ENCODE measurements at regions not wholly inside any gene's neighbourhood (a gene's known extent, or its start where the extent isn't known, plus 50 kb on each side); places are given as distances from the start of the nearest gene placed in this dataset.

GRCh38 chr6:44737829-44738528, 350.5 kb downstream of the CDC5L start:
- no peaks in the 10 kb centered on the region for H3K9me3 ChIP-seq
- TF ChIP-seq POLR2A (IDR thresholded peaks at IDR 0.05) (no peak), CTCF (IDR thresholded peaks at IDR 0.05) (no peak), POLR2AphosphoS5 (IDR thresholded peaks at IDR 0.05; ENCODE audit: insufficient read depth in 1 of 2, low read depth in 1 of 2) (no peak)
- no peak overlapping the region for H3K4me3 ChIP-seq
- intact Hi-C loops (cut with DNase I) = no loop called here
- H3K36me3 ChIP-seq = no peaks in the 10 kb centered on the region
- no peak overlapping the region for H3K27ac ChIP-seq
- no peak for DNase-seq (ENCODE audit: extremely low spot score in 2 of 2)
- H3K4me1 ChIP-seq = no peaks in the 10 kb centered on the region
- H3K27me3 ChIP-seq = no peaks in the 10 kb centered on the region

- Histone ChIP-seq H3K9me3 (no peaks in the 10 kb centered on the region), H3K4me3 (no peak overlapping the region), H3K4me1 (no peaks in the 10 kb centered on the region), H3K27ac (no peak overlapping the region), H3K27me3 (no peaks in the 10 kb centered on the region), H3K36me3 (no peaks in the 10 kb centered on the region)
- DNase-seq (ENCODE audit: extremely low spot score in 2 of 2) = no peak
- intact Hi-C loops (cut with DNase I) = no loop called here
- TF ChIP-seq CTCF (IDR thresholded peaks at IDR 0.05) (no peak), POLR2A (IDR thresholded peaks at IDR 0.05) (no peak), POLR2AphosphoS5 (IDR thresholded peaks at IDR 0.05; ENCODE audit: insufficient read depth in 1 of 2, low read depth in 1 of 2) (no peak)
Measured at GRCh38 chr6:44738601-44739146, 351.2 kb downstream of the CDC5L start.

GRCh38 chr6:44739181-44739580, 351.7 kb downstream of the CDC5L start:
- H3K4me3 ChIP-seq = no peak overlapping the region
- no peaks in the 10 kb centered on the region for H3K4me1 ChIP-seq
- TF ChIP-seq POLR2A (IDR thresholded peaks at IDR 0.05) (no peak), POLR2AphosphoS5 (IDR thresholded peaks at IDR 0.05; ENCODE audit: insufficient read depth in 1 of 2, low read depth in 1 of 2) (no peak), CTCF (IDR thresholded peaks at IDR 0.05) (no peak)
- no peak for DNase-seq (ENCODE audit: extremely low spot score in 2 of 2)
- no peaks in the 10 kb centered on the region for H3K9me3 ChIP-seq
- H3K27me3 ChIP-seq = no peaks in the 10 kb centered on the region
- H3K36me3 ChIP-seq = no peaks in the 10 kb centered on the region
- H3K27ac ChIP-seq = no peak overlapping the region
- intact Hi-C loops (cut with DNase I) = no loop called here

- Histone ChIP-seq H3K4me3 (no peak overlapping the region), H3K27ac (no peak overlapping the region), H3K36me3 (no peaks in the 10 kb centered on the region), H3K4me1 (no peaks in the 10 kb centered on the region), H3K27me3 (no peaks in the 10 kb centered on the region), H3K9me3 (no peaks in the 10 kb centered on the region)
- intact Hi-C loops (cut with DNase I) = no loop called here
- no peak for DNase-seq (ENCODE audit: extremely low spot score in 2 of 2)
- no peak for TF ChIP-seq POLR2AphosphoS5 (IDR thresholded peaks at IDR 0.05; ENCODE audit: insufficient read depth in 1 of 2, low read depth in 1 of 2)
- no peak for TF ChIP-seq CTCF (IDR thresholded peaks at IDR 0.05)
- no peak for TF ChIP-seq POLR2A (IDR thresholded peaks at IDR 0.05)
Measured at GRCh38 chr6:44740566-44741120, 353.1 kb downstream of the CDC5L start.

GRCh38 chr6:44742201-44742600, 354.7 kb downstream of the CDC5L start:
- H3K36me3 ChIP-seq = no peaks in the 10 kb centered on the region
- H3K4me1 ChIP-seq = no peaks in the 10 kb centered on the region
- no peak overlapping the region for H3K4me3 ChIP-seq
- intact Hi-C loops (cut with DNase I) = no loop called here
- H3K9me3 ChIP-seq = no peaks in the 10 kb centered on the region
- no peak overlapping the region for H3K27ac ChIP-seq
- no peak for DNase-seq (ENCODE audit: extremely low spot score in 2 of 2)
- no peaks in the 10 kb centered on the region for H3K27me3 ChIP-seq
- TF ChIP-seq POLR2AphosphoS5 (IDR thresholded peaks at IDR 0.05; ENCODE audit: insufficient read depth in 1 of 2, low read depth in 1 of 2) (no peak), POLR2A (IDR thresholded peaks at IDR 0.05) (no peak)

Data from vagina (tissue), 2 donors.